ENCODE measurements at regions not wholly inside any gene's neighbourhood (a gene's known extent, or its start where the extent isn't known, plus 50 kb on each side); places are given as distances from the start of the nearest gene placed in this dataset.
A peak's percentile ranks its signal among the peaks of the same experiment; 100 is the strongest.

- DNase-seq (ENCODE audit: low read depth in 2 of 2), result no peak
Measured at GRCh38 chr2:3062476-3063260, 314.9 kb downstream of the EIPR1 start.

- no peak for DNase-seq (ENCODE audit: low read depth in 2 of 2)
Measured at GRCh38 chr2:3060049-3060448, 317.6 kb downstream of the EIPR1 start.

- no peak for DNase-seq (ENCODE audit: low read depth in 2 of 2)
Measured at GRCh38 chr2:3059141-3059925, 318.3 kb downstream of the EIPR1 start.

- DNase-seq (ENCODE audit: low read depth in 2 of 2), result no peak
Measured at GRCh38 chr2:3054066-3054465, 323.6 kb downstream of the EIPR1 start.

- peak in 1 of 2 donors; percentile 3 for DNase-seq (ENCODE audit: low read depth in 2 of 2)
Measured at GRCh38 chr2:3051266-3051665, 326.4 kb downstream of the EIPR1 start.

- DNase-seq (ENCODE audit: low read depth in 2 of 2), result no peak
Measured at GRCh38 chr2:3046170-3046865, 331.3 kb downstream of the EIPR1 start.

GRCh38 chr2:3045318-3045921 is 332.2 kb downstream of the EIPR1 start:
- no peak for DNase-seq (ENCODE audit: low read depth in 2 of 2)

GRCh38 chr2:3044587-3045317 is 332.9 kb downstream of the EIPR1 start:
- DNase-seq (ENCODE audit: low read depth in 2 of 2), result no peak

GRCh38 chr2:3043726-3044125 is 333.9 kb downstream of the EIPR1 start:
- no peak for DNase-seq (ENCODE audit: low read depth in 2 of 2)

- no peak for DNase-seq (ENCODE audit: low read depth in 2 of 2)
Measured at GRCh38 chr2:3042601-3043585, 334.7 kb downstream of the EIPR1 start.

GRCh38 chr2:3041841-3042600 is 335.6 kb downstream of the EIPR1 start:
- no peak for DNase-seq (ENCODE audit: low read depth in 2 of 2)

- DNase-seq (ENCODE audit: low read depth in 2 of 2), result no peak
Measured at GRCh38 chr2:3041246-3041645, 336.4 kb downstream of the EIPR1 start.

- no peak for DNase-seq (ENCODE audit: low read depth in 2 of 2)
Measured at GRCh38 chr2:3040496-3041140, 337.0 kb downstream of the EIPR1 start.

- no peak for DNase-seq (ENCODE audit: low read depth in 2 of 2)
Measured at GRCh38 chr2:3040066-3040428, 337.6 kb downstream of the EIPR1 start.

- DNase-seq (ENCODE audit: low read depth in 2 of 2), result no peak
Measured at GRCh38 chr2:3039188-3040065, 338.2 kb downstream of the EIPR1 start.

GRCh38 chr2:3038636-3039035 is 339.0 kb downstream of the EIPR1 start:
- DNase-seq (ENCODE audit: low read depth in 2 of 2), result no peak

- no peak for DNase-seq (ENCODE audit: low read depth in 2 of 2)
Measured at GRCh38 chr2:3037196-3038194, 340.1 kb downstream of the EIPR1 start.
